ENCODE measurements at regions not wholly inside any gene's neighbourhood (a gene's known extent, or its start where the extent isn't known, plus 50 kb on each side); places are given as distances from the start of the nearest gene placed in this dataset.

DNA sequence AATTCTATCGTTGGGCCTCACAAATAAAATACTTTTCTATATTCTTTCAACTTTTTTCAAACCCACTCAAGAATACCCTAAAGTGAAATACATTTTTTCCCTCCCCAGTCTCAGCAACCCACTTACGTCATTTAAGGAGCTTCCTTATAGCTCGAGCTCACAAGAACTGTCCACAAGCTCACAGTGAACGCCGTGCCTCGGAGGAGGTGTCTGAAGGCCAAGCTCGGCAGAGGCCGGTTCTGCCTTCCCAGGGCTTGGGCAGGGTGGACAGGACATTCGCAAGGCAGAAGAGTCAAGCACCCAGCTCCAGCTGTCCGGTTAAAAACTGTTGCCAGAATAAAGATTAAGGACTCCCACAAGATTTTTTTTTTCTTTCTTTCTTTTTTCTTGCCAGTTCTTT is 802.3 kb downstream of the QKI start:
- Histone ChIP-seq H3K36me3 (ENCODE audit: control insufficient read depth in 2 of 2, extremely low read depth in 1 of 2, insufficient read depth in 2 of 2, low read length in 2 of 2) (no peaks in the 10 kb centered on the region), H3K27me3 (ENCODE audit: control insufficient read depth, extremely low read depth, insufficient read depth, low read length) (no peaks in the 10 kb centered on the region), H3K9me3 (ENCODE audit: control insufficient read depth, low read depth, low read length) (no peaks in the 10 kb centered on the region), H4K20me1 (ENCODE audit: control insufficient read depth, extremely low read depth, insufficient read depth, low read length) (no peaks in the 10 kb centered on the region), H3K4me3 (ENCODE audit: control insufficient read depth in 2 of 3, extremely low read depth in 1 of 3, insufficient read depth in 2 of 3, low read depth in 1 of 3, low read length in 3 of 3) (no peak overlapping the region), H3K9ac (ENCODE audit: control insufficient read depth, extremely low read depth, insufficient read depth, low read length) (no peak overlapping the region), H3K79me2 (ENCODE audit: control insufficient read depth, insufficient read depth, low read length) (no peaks in the 10 kb centered on the region), H3K27ac (ENCODE audit: control insufficient read depth, insufficient read depth, low read length) (no peak overlapping the region), H3K4me1 (ENCODE audit: control insufficient read depth, extremely low read depth, insufficient read depth, low read length) (no peaks in the 10 kb centered on the region), H3K4me2 (ENCODE audit: control insufficient read depth, extremely low read depth, insufficient read depth, low read depth, low read length) (no peak overlapping the region), H2AFZ (ENCODE audit: control insufficient read depth, low read length) (no peak overlapping the region), H3K9me1 (ENCODE audit: control insufficient read depth, extremely low read depth, insufficient read depth, low read length) (no peaks in the 10 kb centered on the region)
- DNase-seq (ENCODE audit: low read depth, low spot score), result no peak
- TF ChIP-seq CTCF (optimal IDR thresholded peaks at IDR 0.05 in 1 of 3, IDR thresholded peaks at IDR 0.05 in 1 of 3, conservative IDR thresholded peaks at IDR 0.05 in 1 of 3; ENCODE audit: extremely low read depth in 1 of 3, insufficient read depth in 2 of 3, low read length in 3 of 3) (no peak), EZH2 (IDR thresholded peaks at IDR 0.05; ENCODE audit: low read length) (no peak)
- FAIRE-seq, result no peak
- dilution Hi-C loops (cut with MboI; ENCODE audit: extremely low pct_ligation_motif_present, low sequenced_read_pairs), result no loop called here

GRCh38 chr6:164216368-164216767 is 801.9 kb downstream of the QKI start:
- H3K9me1 ChIP-seq (ENCODE audit: control insufficient read depth, extremely low read depth, insufficient read depth, low read length), result no peaks in the 10 kb centered on the region
- TF ChIP-seq CTCF (optimal IDR thresholded peaks at IDR 0.05 in 1 of 3, IDR thresholded peaks at IDR 0.05 in 1 of 3, conservative IDR thresholded peaks at IDR 0.05 in 1 of 3; ENCODE audit: extremely low read depth in 1 of 3, insufficient read depth in 2 of 3, low read length in 3 of 3), result no peak
- no peak for TF ChIP-seq EZH2 (IDR thresholded peaks at IDR 0.05; ENCODE audit: low read length)
- H2AFZ ChIP-seq (ENCODE audit: control insufficient read depth, low read length), result no peak overlapping the region
- H3K4me2 ChIP-seq (ENCODE audit: control insufficient read depth, extremely low read depth, insufficient read depth, low read depth, low read length), result no peak overlapping the region
- no peak overlapping the region for H3K27ac ChIP-seq (ENCODE audit: control insufficient read depth, insufficient read depth, low read length)
- no peaks in the 10 kb centered on the region for H3K4me1 ChIP-seq (ENCODE audit: control insufficient read depth, extremely low read depth, insufficient read depth, low read length)
- dilution Hi-C loops (cut with MboI; ENCODE audit: extremely low pct_ligation_motif_present, low sequenced_read_pairs), result no loop called here
- no peaks in the 10 kb centered on the region for H3K27me3 ChIP-seq (ENCODE audit: control insufficient read depth, extremely low read depth, insufficient read depth, low read length)
- H3K79me2 ChIP-seq (ENCODE audit: control insufficient read depth, insufficient read depth, low read length), result no peaks in the 10 kb centered on the region
- H3K9ac ChIP-seq (ENCODE audit: control insufficient read depth, extremely low read depth, insufficient read depth, low read length), result no peak overlapping the region
- H3K36me3 ChIP-seq (ENCODE audit: control insufficient read depth in 2 of 2, extremely low read depth in 1 of 2, insufficient read depth in 2 of 2, low read length in 2 of 2), result no peaks in the 10 kb centered on the region
- no peak for DNase-seq (ENCODE audit: low read depth, low spot score)
- H3K9me3 ChIP-seq (ENCODE audit: control insufficient read depth, low read depth, low read length), result no peaks in the 10 kb centered on the region
- no peak for FAIRE-seq
- no peak overlapping the region for H3K4me3 ChIP-seq (ENCODE audit: control insufficient read depth in 2 of 3, extremely low read depth in 1 of 3, insufficient read depth in 2 of 3, low read depth in 1 of 3, low read length in 3 of 3)
- no peaks in the 10 kb centered on the region for H4K20me1 ChIP-seq (ENCODE audit: control insufficient read depth, extremely low read depth, insufficient read depth, low read length)

All from keratinocyte (primary cell).